ENCODE measurements at regions not wholly inside any gene's neighbourhood (a gene's known extent, or its start where the extent isn't known, plus 50 kb on each side); places are given as distances from the start of the nearest gene placed in this dataset.

GRCh38 chr1:177596485-177596884, 373.4 kb downstream of the SEC16B start:
- intact Hi-C loops (cut with DNase I), result no loop called here
- TF ChIP-seq CTCF (IDR thresholded peaks at IDR 0.05) (no peak), POLR2A (IDR thresholded peaks at IDR 0.05) (no peak), POLR2AphosphoS5 (IDR thresholded peaks at IDR 0.05) (no peak)
- WGBS, result 33% methylated on average over 2 of the region's 2 CpGs

GRCh38 chr1:177593105-177593504, 376.8 kb downstream of the SEC16B start:
- 80% methylated on average over 3 of the region's 3 CpGs for WGBS
- intact Hi-C loops (cut with DNase I), result no loop called here
- no peaks in the 10 kb centered on the region for H3K9me3 ChIP-seq
- no peak for DNase-seq (ENCODE audit: low spot score)
- no peaks in the 10 kb centered on the region for H3K27me3 ChIP-seq (replicated peaks; ENCODE audit: insufficient read depth)
- no peaks in the 10 kb centered on the region for H3K4me1 ChIP-seq (replicated peaks)
- no peak overlapping the region for H3K27ac ChIP-seq
- no peak overlapping the region for H3K4me3 ChIP-seq
- H3K36me3 ChIP-seq, result no peaks in the 10 kb centered on the region
- no peak for TF ChIP-seq POLR2AphosphoS5 (IDR thresholded peaks at IDR 0.05)
- no peak for TF ChIP-seq CTCF (IDR thresholded peaks at IDR 0.05)
- TF ChIP-seq POLR2A (IDR thresholded peaks at IDR 0.05), result no peak

More at GRCh38 chr1:177596485-177596884, 373.4 kb downstream of the SEC16B start:
- Histone ChIP-seq H3K36me3 (no peaks in the 10 kb centered on the region), H3K27me3 (replicated peaks; ENCODE audit: insufficient read depth) (no peaks in the 10 kb centered on the region), H3K27ac (no peak overlapping the region), H3K4me3 (no peak overlapping the region), H3K4me1 (replicated peaks) (no peaks in the 10 kb centered on the region), H3K9me3 (no peaks in the 10 kb centered on the region)
- no peak for DNase-seq (ENCODE audit: low spot score)

DNA sequence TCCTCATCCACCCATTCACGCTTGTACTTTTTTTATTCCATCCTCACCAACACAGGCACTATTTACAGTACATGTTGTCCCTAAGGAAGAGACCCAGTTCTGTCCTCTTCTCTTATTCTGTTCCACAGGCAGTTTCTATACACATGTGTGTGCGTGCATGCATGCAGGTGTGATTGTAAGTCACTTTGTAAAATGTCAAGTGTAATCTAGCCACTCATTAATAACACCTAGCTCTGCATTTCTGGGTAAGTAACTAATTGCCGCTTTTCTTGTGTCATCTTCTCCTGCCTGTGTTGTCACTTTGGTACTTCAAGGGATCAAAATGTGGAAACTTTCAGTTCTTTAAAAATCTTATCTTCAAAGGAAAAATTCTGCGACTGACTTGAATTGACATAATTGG, 377.2 kb downstream of the SEC16B start:
- no peak for TF ChIP-seq POLR2AphosphoS5 (IDR thresholded peaks at IDR 0.05)
- no peak for TF ChIP-seq POLR2A (IDR thresholded peaks at IDR 0.05)
- TF ChIP-seq CTCF (IDR thresholded peaks at IDR 0.05), result no peak
- no peak for DNase-seq (ENCODE audit: low spot score)
- H3K4me3 ChIP-seq, result no peak overlapping the region
- intact Hi-C loops (cut with DNase I), result no loop called here
- H3K27ac ChIP-seq, result no peak overlapping the region
- H3K4me1 ChIP-seq (replicated peaks), result no peaks in the 10 kb centered on the region
- no peaks in the 10 kb centered on the region for H3K36me3 ChIP-seq
- no peaks in the 10 kb centered on the region for H3K27me3 ChIP-seq (replicated peaks; ENCODE audit: insufficient read depth)
- 71% methylated on average over 4 of the region's 4 CpGs for WGBS
- no peaks in the 10 kb centered on the region for H3K9me3 ChIP-seq

DNA sequence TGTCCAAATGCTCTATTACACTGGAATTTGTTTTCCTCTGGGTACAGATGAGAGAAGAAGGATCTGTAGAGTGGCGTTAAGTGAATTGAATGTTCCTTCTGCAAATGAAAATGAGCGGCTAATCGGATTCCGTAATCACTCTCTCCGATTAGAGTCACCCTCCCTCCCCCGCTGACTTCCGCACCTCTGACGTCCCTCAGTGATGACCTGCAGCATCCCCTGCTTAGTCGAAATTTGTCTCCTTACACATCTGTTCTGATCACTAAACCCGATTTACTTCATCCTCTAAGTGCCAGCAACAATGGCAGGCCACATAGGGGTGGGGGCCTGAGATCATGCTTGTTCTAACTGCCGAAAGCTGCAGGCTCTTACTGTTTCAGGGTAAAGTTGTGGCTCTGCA, 378.7 kb downstream of the SEC16B start:
- H3K4me1 ChIP-seq (replicated peaks), result no peaks in the 10 kb centered on the region
- intact Hi-C loops (cut with DNase I), result no loop called here
- WGBS, result 83% methylated on average over 11 of the region's 11 CpGs

More for the DNA sequence above, 378.7 kb downstream of the SEC16B start:
- Histone ChIP-seq H3K9me3 (no peaks in the 10 kb centered on the region), H3K4me3 (no peak overlapping the region), H3K36me3 (no peaks in the 10 kb centered on the region), H3K27ac (no peak overlapping the region), H3K27me3 (replicated peaks; ENCODE audit: insufficient read depth) (no peaks in the 10 kb centered on the region)
- DNase-seq (ENCODE audit: low spot score), result no peak
- TF ChIP-seq POLR2AphosphoS5 (IDR thresholded peaks at IDR 0.05), result no peak
- TF ChIP-seq CTCF (IDR thresholded peaks at IDR 0.05), result no peak
- TF ChIP-seq POLR2A (IDR thresholded peaks at IDR 0.05), result no peak
